GM12874 (cell line): ENCODE measurements at regions not wholly inside any gene's neighbourhood (a gene's known extent, or its start where the extent isn't known, plus 50 kb on each side); places are given as distances from the start of the nearest gene placed in this dataset.

ENCODE experiments used
- CTCF ChIP-seq: IDR thresholded peaks from 2 replicates; pipeline ENCODE4 v1.5.1; 2011; ENCODE audit warnings: low read depth, mild to moderate bottlenecking, control low read depth, low read length, moderate library complexity; ENCODE audit not compliant: insufficient read depth

GRCh38 chr15:93362203-93362602 is 273.2 kb upstream of the RGMA start:
- TF ChIP-seq CTCF = no peak

GRCh38 chr15:93361703-93362102 is 272.7 kb upstream of the RGMA start:
- TF ChIP-seq CTCF = no peak

- no peak for TF ChIP-seq CTCF
Measured at GRCh38 chr15:93360976-93361375, 272.0 kb upstream of the RGMA start.

GRCh38 chr15:93360318-93360717 is 271.3 kb upstream of the RGMA start:
- no peak for TF ChIP-seq CTCF

GRCh38 chr15:93359425-93360131 is 270.6 kb upstream of the RGMA start:
- TF ChIP-seq CTCF = no peak

GRCh38 chr15:93359060-93359408 is 270.0 kb upstream of the RGMA start:
- TF ChIP-seq CTCF = no peak

- no peak for TF ChIP-seq CTCF
Measured at GRCh38 chr15:93358166-93359059, 269.4 kb upstream of the RGMA start.
